ENCODE measurements at regions not wholly inside any gene's neighbourhood (a gene's known extent, or its start where the extent isn't known, plus 50 kb on each side); places are given as distances from the start of the nearest gene placed in this dataset.

DNA sequence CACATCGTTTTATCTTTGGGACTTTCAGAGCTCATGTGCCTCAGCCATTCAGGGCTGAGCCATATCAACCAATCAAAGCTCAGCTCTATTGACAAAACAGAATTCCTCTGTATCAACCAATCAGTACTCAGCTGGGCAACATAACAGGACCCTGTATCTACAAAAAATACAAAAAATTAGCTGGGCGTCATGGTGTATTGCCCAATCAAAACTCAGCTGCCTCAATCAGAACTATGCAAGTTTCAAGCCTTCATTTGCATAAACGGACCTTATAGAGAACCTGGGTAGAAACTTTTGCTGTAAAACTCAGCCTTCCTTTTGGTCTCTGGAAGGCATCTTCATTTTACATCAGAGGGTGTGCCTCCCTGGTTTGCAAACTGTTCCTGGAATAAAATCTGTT lies 77.1 kb downstream of the ZNF467 start:
- no peak for TF ChIP-seq EZH2phosphoT487 (IDR thresholded peaks at IDR 0.05; ENCODE audit: borderline replicate concordance, low read length)
- TF ChIP-seq, protein P1, sequence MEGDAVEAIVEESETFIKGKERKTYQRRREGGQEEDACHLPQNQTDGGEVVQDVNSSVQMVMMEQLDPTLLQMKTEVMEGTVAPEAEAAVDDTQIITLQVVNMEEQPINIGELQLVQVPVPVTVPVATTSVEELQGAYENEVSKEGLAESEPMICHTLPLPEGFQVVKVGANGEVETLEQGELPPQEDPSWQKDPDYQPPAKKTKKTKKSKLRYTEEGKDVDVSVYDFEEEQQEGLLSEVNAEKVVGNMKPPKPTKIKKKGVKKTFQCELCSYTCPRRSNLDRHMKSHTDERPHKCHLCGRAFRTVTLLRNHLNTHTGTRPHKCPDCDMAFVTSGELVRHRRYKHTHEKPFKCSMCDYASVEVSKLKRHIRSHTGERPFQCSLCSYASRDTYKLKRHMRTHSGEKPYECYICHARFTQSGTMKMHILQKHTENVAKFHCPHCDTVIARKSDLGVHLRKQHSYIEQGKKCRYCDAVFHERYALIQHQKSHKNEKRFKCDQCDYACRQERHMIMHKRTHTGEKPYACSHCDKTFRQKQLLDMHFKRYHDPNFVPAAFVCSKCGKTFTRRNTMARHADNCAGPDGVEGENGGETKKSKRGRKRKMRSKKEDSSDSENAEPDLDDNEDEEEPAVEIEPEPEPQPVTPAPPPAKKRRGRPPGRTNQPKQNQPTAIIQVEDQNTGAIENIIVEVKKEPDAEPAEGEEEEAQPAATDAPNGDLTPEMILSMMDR (IDR thresholded peaks at IDR 0.05; ENCODE audit: low read depth, low read length, poor library complexity, severe bottlenecking): no peak
- no peaks in the 10 kb centered on the region for H3K79me2 ChIP-seq (ENCODE audit: control insufficient read depth, low read length)
- no peak overlapping the region for H3K27ac ChIP-seq (ENCODE audit: low read depth, low read length)
- no peaks in the 10 kb centered on the region for H4K20me1 ChIP-seq (ENCODE audit: control insufficient read depth, insufficient read depth, low read depth, low read length)
- peaks cover 19% of the 10 kb centered on the region for H3K9me3 ChIP-seq (ENCODE audit: control insufficient read depth, insufficient read depth, low read length)
- no peaks in the 10 kb centered on the region for H3K4me1 ChIP-seq (ENCODE audit: control insufficient read depth, low read length)
- H3K27me3 ChIP-seq (ENCODE audit: control insufficient read depth, low read length): peaks cover 12% of the 10 kb centered on the region
- H3F3A ChIP-seq (ENCODE audit: control insufficient read depth, insufficient read depth): no peaks in the 10 kb centered on the region
- no peaks in the 10 kb centered on the region for H3K36me3 ChIP-seq (ENCODE audit: control insufficient read depth, low read length)
- no peak overlapping the region for H3K4me3 ChIP-seq (ENCODE audit: low read length)
- no peaks in the 10 kb centered on the region for H3K9me2 ChIP-seq (replicated peaks; ENCODE audit: control insufficient read depth, low read length)
- H3K4me2 ChIP-seq (ENCODE audit: low read length): no peak overlapping the region

DNA sequence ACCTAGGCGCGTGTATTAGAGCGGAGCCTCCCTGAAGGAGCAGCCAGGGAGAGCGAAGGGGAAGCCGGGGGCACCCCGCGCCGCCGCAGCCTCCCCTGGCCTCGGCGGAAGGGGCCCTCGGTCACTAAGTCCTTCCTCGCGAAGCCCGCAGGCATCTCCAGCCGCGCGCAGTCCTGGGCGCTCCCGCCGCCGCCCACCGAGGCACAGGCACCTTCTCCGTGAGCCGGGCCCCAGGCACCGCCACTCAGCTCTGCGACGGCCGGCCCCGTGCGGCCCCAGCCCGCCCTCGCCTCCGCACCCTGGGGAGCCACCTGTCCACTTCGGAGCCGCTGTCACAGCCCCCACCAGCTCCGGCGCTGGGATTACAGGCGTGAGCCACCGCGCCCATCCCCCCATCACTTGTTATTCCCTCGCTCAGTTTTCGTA lies 80.8 kb downstream of the ZNF467 start:
- Histone ChIP-seq H3K9me3 (ENCODE audit: control insufficient read depth, insufficient read depth, low read length) (peaks cover 4% of the 10 kb centered on the region), H3K27me3 (ENCODE audit: control insufficient read depth, low read length) (peaks cover 20% of the 10 kb centered on the region), H3K27ac (ENCODE audit: low read depth, low read length) (no peak overlapping the region), H3F3A (ENCODE audit: control insufficient read depth, insufficient read depth) (no peaks in the 10 kb centered on the region), H4K20me1 (ENCODE audit: control insufficient read depth, insufficient read depth, low read depth, low read length) (no peaks in the 10 kb centered on the region), H3K4me1 (ENCODE audit: control insufficient read depth, low read length) (no peaks in the 10 kb centered on the region), H3K9me2 (replicated peaks; ENCODE audit: control insufficient read depth, low read length) (no peaks in the 10 kb centered on the region), H3K4me2 (ENCODE audit: low read length) (no peak overlapping the region), H3K36me3 (ENCODE audit: control insufficient read depth, low read length) (no peaks in the 10 kb centered on the region), H3K79me2 (ENCODE audit: control insufficient read depth, low read length) (no peaks in the 10 kb centered on the region), H3K4me3 (ENCODE audit: low read length) (no peak overlapping the region)
- TF ChIP-seq, protein P1 (IDR thresholded peaks at IDR 0.05; ENCODE audit: low read depth, low read length, poor library complexity, severe bottlenecking): no peak
- no peak for TF ChIP-seq EZH2phosphoT487 (IDR thresholded peaks at IDR 0.05; ENCODE audit: borderline replicate concordance, low read length)

DNA sequence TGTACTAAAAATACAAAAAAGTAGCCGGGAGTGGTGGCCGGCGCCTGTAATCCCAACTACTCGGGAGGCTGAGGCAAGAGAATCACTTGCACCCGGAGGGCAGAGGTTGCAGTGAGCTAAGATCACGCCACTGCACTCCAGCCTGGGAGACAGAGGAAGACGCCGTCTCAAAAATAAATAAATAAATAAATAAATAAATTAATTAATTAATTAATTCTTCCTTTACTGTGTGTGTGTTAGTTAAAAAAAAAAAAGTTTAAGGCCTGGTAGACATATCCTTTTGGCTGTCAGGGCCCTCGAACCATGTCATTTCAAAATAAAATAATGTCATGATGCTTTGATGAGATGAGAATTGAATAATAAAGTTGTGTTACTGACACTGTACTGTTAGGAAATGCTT lies 81.3 kb downstream of the ZNF467 start:
- no peak overlapping the region for H3K4me3 ChIP-seq (ENCODE audit: low read length)

More for the DNA sequence above, 81.3 kb downstream of the ZNF467 start:
- Histone ChIP-seq H3F3A (ENCODE audit: control insufficient read depth, insufficient read depth) (no peaks in the 10 kb centered on the region), H3K4me1 (ENCODE audit: control insufficient read depth, low read length) (no peaks in the 10 kb centered on the region), H3K9me3 (ENCODE audit: control insufficient read depth, insufficient read depth, low read length) (peaks cover under 1% of the 10 kb centered on the region; the same call in 1 of the 2 replicates), H3K36me3 (ENCODE audit: control insufficient read depth, low read length) (no peaks in the 10 kb centered on the region), H3K9me2 (replicated peaks; ENCODE audit: control insufficient read depth, low read length) (no peaks in the 10 kb centered on the region), H3K79me2 (ENCODE audit: control insufficient read depth, low read length) (no peaks in the 10 kb centered on the region), H3K27me3 (ENCODE audit: control insufficient read depth, low read length) (peaks cover 18% of the 10 kb centered on the region), H3K27ac (ENCODE audit: low read depth, low read length) (no peak overlapping the region), H3K4me2 (ENCODE audit: low read length) (no peak overlapping the region), H4K20me1 (ENCODE audit: control insufficient read depth, insufficient read depth, low read depth, low read length) (no peaks in the 10 kb centered on the region)
- TF ChIP-seq, protein P1 (IDR thresholded peaks at IDR 0.05; ENCODE audit: low read depth, low read length, poor library complexity, severe bottlenecking): no peak
- TF ChIP-seq EZH2phosphoT487 (IDR thresholded peaks at IDR 0.05; ENCODE audit: borderline replicate concordance, low read length): no peak
